CD8-positive, alpha-beta memory T cell (primary cell): ENCODE measurements at regions not wholly inside any gene's neighbourhood (a gene's known extent, or its start where the extent isn't known, plus 50 kb on each side); places are given as distances from the start of the nearest gene placed in this dataset.

Source experiments
- CTCF ChIA-PET: fragments of 350-600 bp; sonication (Branson Sonifier 250); formaldehyde crosslinking; loops from one replicate; lab custom pipeline; 2021; ENCODE audit warnings: antibody characterized with exemption; lab: Charles Lee
- POLR2A ChIA-PET: fragments of 350-600 bp; sonication (Branson Sonifier 250); formaldehyde crosslinking; loops from one replicate; lab custom pipeline; 2021; ENCODE audit warnings: antibody characterized with exemption; lab: Charles Lee
- DNase-seq, 5 donors: peaks; one replicate each; pipeline versions ENCODE4 v3.0.0 to v3.0.0-alpha.2; 2020 to 2022; ENCODE audit warnings: mixed read lengths in 1 of 5
- H3K27ac ChIP-seq: one replicate; pipeline ENCODE4 v1.7.0; 2013; ENCODE audit warnings: low read depth, mild to moderate bottlenecking, low read length, moderate library complexity
- H3K27me3 ChIP-seq: 2 replicates; pipeline ENCODE4 v1.7.0; 2013; ENCODE audit warnings: low read length, mild to moderate bottlenecking; ENCODE audit not compliant: insufficient read depth, poor library complexity, severe bottlenecking
- H3K36me3 ChIP-seq: 2 replicates; pipeline ENCODE4 v1.7.0; 2013; ENCODE audit warnings: mild to moderate bottlenecking, low read length, moderate library complexity; ENCODE audit not compliant: insufficient read depth
- H3K4me1 ChIP-seq: 2 replicates; pipeline ENCODE4 v1.7.0; 2013; ENCODE audit warnings: mild to moderate bottlenecking, low read length, moderate library complexity; ENCODE audit not compliant: insufficient read depth
- H3K4me3 ChIP-seq: 2 replicates; pipeline ENCODE4 v1.7.0; 2013; ENCODE audit warnings: mild to moderate bottlenecking, low read length
- H3K9me3 ChIP-seq: 2 replicates; pipeline ENCODE4 v1.7.0; 2013; ENCODE audit warnings: mild to moderate bottlenecking, low read length
- H3K27ac Mint-ChIP-seq, 8 donors: one replicate each; pipeline ENCODE4 v1.8.0; 2020 to 2021; ENCODE audit warnings: mixed read lengths in 8 of 8, mild to moderate bottlenecking in 6 of 8, inconsistent platforms in 3 of 8, moderate library complexity in 3 of 8
- H3K27me3 Mint-ChIP-seq, 2 donors: one replicate each; pipeline ENCODE4 v1.8.0; 2020 to 2021; ENCODE audit warnings: mixed read lengths in 2 of 2, mild to moderate bottlenecking in 1 of 2, moderate library complexity in 1 of 2
- H3K36me3 Mint-ChIP-seq, 3 donors: one replicate each; pipeline ENCODE4 v1.8.0; 2020 to 2021; ENCODE audit warnings: mixed read lengths in 3 of 3, inconsistent platforms in 1 of 3, mild to moderate bottlenecking in 1 of 3
- H3K4me1 Mint-ChIP-seq, 3 donors: one replicate each; pipeline ENCODE4 v1.8.0; 2020 to 2021; ENCODE audit warnings: mixed read lengths in 3 of 3, inconsistent platforms in 1 of 3, mild to moderate bottlenecking in 1 of 3
- H3K4me3 Mint-ChIP-seq, 7 donors: one replicate each; pipeline ENCODE4 v1.8.0; 2020 to 2021; ENCODE audit warnings: mixed read lengths in 7 of 7, mild to moderate bottlenecking in 6 of 7, moderate library complexity in 4 of 7, inconsistent platforms in 2 of 7
- H3K9me3 Mint-ChIP-seq, 5 donors: one replicate each; pipeline ENCODE4 v1.8.0; 2020 to 2022; ENCODE audit warnings: mixed read lengths in 5 of 5, mild to moderate bottlenecking in 3 of 5, moderate library complexity in 2 of 5, inconsistent platforms in 1 of 5

DNA sequence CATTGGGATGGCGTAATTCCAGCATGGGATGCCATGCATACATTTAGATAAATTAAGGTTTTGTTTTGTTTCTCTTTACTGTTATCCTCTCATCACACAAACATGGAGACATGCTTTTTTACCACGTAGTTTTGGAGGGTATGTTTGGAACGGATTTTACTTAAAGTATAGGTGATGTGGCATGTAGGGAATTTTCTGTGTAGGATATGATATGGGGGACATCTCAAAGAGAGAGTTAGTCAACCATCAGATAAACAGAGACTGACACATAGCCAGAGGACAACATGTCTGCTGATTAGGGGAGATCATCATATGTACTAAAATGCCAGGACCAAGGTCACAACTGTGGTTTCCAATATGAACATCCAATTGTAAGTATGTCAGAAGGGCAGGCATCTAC, 503.9 kb downstream of the HAPSTR1 start:
- Mint-ChIP-seq H3K9me3 (peaks cover 2 to 8% (median 5%) of the 10 kb centered on the region in 5 donors), H3K36me3 (no peaks in the 10 kb centered on the region), H3K27me3 (peaks cover 0 to 2% of the 10 kb centered on the region in 2 donors)

DNA sequence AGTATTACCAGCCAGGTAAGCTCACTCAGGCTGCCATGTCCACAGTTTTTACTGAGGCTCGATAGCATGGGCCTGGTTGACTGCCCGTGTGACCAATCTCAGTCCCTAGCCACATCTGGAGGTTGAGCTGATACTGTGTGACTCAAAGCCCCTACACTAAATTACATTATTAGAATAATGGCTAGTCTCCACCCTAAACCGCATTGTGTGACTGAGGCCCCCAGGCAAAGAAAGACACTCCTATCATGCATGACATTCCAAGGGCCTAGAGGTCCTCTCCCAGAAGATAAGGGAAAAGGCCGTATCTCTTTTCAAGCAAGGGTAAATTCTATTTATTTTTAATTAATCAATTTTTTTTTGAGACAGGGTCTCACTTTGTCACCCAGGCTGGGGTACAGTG, 505.3 kb downstream of the HAPSTR1 start:
- no peaks in the 10 kb centered on the region for H3K36me3 ChIP-seq
- no peak overlapping the region for H3K4me3 Mint-ChIP-seq
- peaks cover 0 to 3% (median 0%) of the 10 kb centered on the region in 5 donors for H3K9me3 Mint-ChIP-seq
- no peaks in the 10 kb centered on the region for H3K4me1 ChIP-seq
- no peaks in the 10 kb centered on the region for H3K9me3 ChIP-seq
- DNase-seq, result no peak
- no peak overlapping the region for H3K4me3 ChIP-seq
- ChIA-PET CTCF (no interaction called here), POLR2A (no interaction called here)
- no peaks in the 10 kb centered on the region for H3K27me3 ChIP-seq
- no peak overlapping the region for H3K27ac ChIP-seq
- no peaks in the 10 kb centered on the region for H3K27me3 Mint-ChIP-seq
- no peak overlapping the region for H3K27ac Mint-ChIP-seq
- H3K36me3 Mint-ChIP-seq, result no peaks in the 10 kb centered on the region
- no peaks in the 10 kb centered on the region for H3K4me1 Mint-ChIP-seq

More for the DNA sequence above, 503.9 kb downstream of the HAPSTR1 start:
- POLR2A ChIA-PET, result no interaction called here
- no peak overlapping the region for H3K27ac Mint-ChIP-seq
- no peaks in the 10 kb centered on the region for H3K4me1 ChIP-seq
- H3K9me3 ChIP-seq, result no peaks in the 10 kb centered on the region
- H3K4me1 Mint-ChIP-seq, result no peaks in the 10 kb centered on the region
- H3K4me3 ChIP-seq, result no peak overlapping the region
- no peaks in the 10 kb centered on the region for H3K27me3 ChIP-seq
- no peak overlapping the region for H3K27ac ChIP-seq
- H3K36me3 ChIP-seq, result no peaks in the 10 kb centered on the region
- no peak for DNase-seq
- CTCF ChIA-PET, result no interaction called here
- H3K4me3 Mint-ChIP-seq, result no peak overlapping the region

DNA sequence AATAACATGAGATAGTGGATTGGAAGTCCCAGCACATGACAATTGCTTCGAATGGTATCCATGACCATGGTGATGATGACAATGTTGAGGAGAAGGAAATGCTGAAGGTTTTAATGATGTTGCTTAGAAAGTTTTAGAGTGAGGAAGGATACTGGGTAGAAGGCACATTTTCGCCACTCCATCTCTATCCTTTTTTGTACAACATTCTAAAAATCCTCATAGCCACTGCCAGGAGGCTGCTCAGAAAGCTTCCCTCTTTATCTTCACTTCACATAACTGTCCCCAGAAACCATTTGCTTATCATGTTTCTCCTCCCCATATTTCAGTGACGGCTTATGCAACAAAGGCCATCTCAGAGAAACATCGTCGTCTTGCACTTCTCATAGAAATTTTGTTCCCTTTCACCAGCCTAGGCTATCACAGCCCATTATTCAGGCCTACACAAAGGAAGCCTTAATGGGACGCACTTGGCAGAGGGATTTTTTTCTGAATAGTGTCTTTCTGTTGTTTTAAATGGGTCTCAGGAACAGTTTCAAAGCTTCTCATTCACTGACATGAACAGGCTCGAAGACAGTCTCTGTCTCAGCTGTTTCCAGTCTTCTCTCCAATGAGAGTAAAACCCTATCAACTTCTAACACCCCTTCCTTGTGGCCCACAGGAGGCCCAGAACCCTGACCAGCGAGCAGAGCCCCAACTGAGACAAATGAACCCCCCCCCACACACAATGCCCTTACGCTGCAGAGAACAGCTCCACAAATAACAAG, 506.7 kb downstream of the HAPSTR1 start:
- H3K27ac ChIP-seq, result no peak overlapping the region
- Mint-ChIP-seq H3K27ac (no peak overlapping the region), H3K36me3 (no peaks in the 10 kb centered on the region), H3K4me1 (no peaks in the 10 kb centered on the region), H3K9me3 (peaks cover 0 to 2% (median 0%) of the 10 kb centered on the region in 5 donors), H3K27me3 (no peaks in the 10 kb centered on the region), H3K4me3 (no peak overlapping the region)
- no peaks in the 10 kb centered on the region for H3K4me1 ChIP-seq
- no peaks in the 10 kb centered on the region for H3K9me3 ChIP-seq
- DNase-seq, result no peak
- no peak overlapping the region for H3K4me3 ChIP-seq
- ChIA-PET POLR2A (no interaction called here), CTCF (no interaction called here)
- H3K27me3 ChIP-seq, result no peaks in the 10 kb centered on the region
- no peaks in the 10 kb centered on the region for H3K36me3 ChIP-seq

DNA sequence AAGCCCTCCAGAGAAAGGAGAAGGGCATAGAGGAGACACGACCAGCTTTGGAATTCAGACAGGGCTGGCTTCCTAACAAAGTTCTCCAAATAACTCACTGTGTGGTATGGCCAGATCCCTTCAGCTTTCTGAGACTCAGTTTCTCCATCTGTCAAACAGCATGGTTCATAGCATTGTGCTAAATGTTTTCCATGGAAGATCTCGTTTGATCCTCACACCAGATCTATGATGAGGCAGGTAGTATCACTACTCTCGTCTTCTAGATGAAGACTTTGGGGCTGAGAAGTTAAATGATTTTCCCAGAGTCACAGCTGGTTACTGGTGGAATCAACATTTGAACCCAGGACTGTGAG, 507.3 kb downstream of the HAPSTR1 start:
- no peaks in the 10 kb centered on the region for H3K36me3 ChIP-seq
- CTCF ChIA-PET, result no interaction called here
- Mint-ChIP-seq H3K27me3 (no peaks in the 10 kb centered on the region), H3K36me3 (no peaks in the 10 kb centered on the region), H3K4me1 (no peaks in the 10 kb centered on the region), H3K27ac (no peak overlapping the region), H3K9me3 (peaks cover 0 to 2% (median 0%) of the 10 kb centered on the region in 5 donors), H3K4me3 (no peak overlapping the region)
- no peak for DNase-seq
- H3K27ac ChIP-seq, result no peak overlapping the region
- H3K27me3 ChIP-seq, result no peaks in the 10 kb centered on the region
- H3K4me3 ChIP-seq, result no peak overlapping the region
- no peaks in the 10 kb centered on the region for H3K4me1 ChIP-seq
- H3K9me3 ChIP-seq, result no peaks in the 10 kb centered on the region
- POLR2A ChIA-PET, result no interaction called here

DNA sequence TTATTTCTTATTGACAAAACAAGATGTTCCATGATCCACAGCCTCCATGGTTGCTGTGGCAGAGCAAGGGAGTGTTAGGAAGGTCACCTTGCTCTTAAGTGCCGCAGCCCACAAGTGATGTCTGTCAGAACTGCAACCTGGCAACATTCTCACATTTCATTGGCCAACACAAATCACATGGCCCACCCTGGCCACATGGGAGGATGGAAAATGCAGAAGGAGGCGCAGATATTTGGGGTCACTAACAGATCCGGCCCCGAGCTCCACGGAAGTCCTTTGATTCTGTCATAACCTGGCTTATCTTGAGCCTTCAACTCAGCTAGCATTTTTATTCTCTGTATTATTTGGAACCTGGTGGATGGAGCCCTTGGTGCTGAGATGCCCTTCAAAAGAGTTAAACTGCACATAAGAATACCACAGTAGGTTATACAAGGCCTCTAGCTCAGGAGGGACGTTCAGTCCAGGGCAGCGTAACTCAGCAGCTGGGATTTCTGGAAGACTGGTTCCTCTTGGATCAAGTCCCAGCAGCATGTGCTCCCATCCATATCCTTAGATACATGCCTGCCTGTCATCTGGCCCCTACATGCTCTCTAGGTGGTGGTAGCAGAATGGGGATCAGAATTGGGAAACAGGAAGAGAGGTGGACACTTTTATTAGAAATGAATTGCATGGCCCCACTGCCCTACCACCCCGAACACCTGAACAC, 508.1 kb downstream of the HAPSTR1 start:
- ChIA-PET CTCF (no interaction called here), POLR2A (no interaction called here)
- Histone ChIP-seq H3K27me3 (no peaks in the 10 kb centered on the region), H3K9me3 (no peaks in the 10 kb centered on the region), H3K4me1 (no peaks in the 10 kb centered on the region), H3K4me3 (no peak overlapping the region), H3K27ac (no peak overlapping the region), H3K36me3 (no peaks in the 10 kb centered on the region)
- no peak overlapping the region for H3K4me3 Mint-ChIP-seq
- H3K36me3 Mint-ChIP-seq, result no peaks in the 10 kb centered on the region
- H3K4me1 Mint-ChIP-seq, result no peaks in the 10 kb centered on the region
- no peak for DNase-seq
- no peaks in the 10 kb centered on the region for H3K27me3 Mint-ChIP-seq
- peaks cover 0 to 2% (median 0%) of the 10 kb centered on the region in 5 donors for H3K9me3 Mint-ChIP-seq
- peak overlapping the region in 1 of 8 donors; percentile 32 for H3K27ac Mint-ChIP-seq

DNA sequence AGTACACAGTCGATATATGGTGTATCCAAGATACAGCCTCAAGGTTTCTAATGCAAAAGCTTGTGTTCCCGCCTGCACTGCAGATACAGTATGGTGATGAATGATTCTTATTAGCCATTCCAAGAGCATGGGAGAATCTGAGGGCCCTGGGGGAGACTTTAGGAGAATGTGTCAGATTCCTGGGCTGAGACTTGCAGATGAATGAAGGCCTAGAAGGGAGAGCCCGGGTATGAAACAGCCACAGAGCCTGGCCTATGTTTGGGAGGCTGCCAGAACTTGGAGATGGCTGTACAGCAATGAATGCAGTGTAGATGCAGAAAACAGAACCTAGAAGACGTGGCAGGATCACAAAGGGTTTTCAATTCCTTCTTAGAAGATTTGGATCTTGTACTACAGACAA, 510.7 kb downstream of the HAPSTR1 start:
- ChIA-PET POLR2A (no interaction called here), CTCF (no interaction called here)
- no peak overlapping the region for H3K4me3 ChIP-seq
- H3K4me1 ChIP-seq, result no peaks in the 10 kb centered on the region
- H3K4me3 Mint-ChIP-seq, result peak overlapping the region in 1 of 7 donors; percentile 48
- no peaks in the 10 kb centered on the region for H3K27me3 ChIP-seq
- peaks cover 0 to 5% (median 0%) of the 10 kb centered on the region in 5 donors for H3K9me3 Mint-ChIP-seq
- H3K27ac Mint-ChIP-seq, result no peak overlapping the region
- H3K27me3 Mint-ChIP-seq, result no peaks in the 10 kb centered on the region
- no peaks in the 10 kb centered on the region for H3K36me3 ChIP-seq
- no peaks in the 10 kb centered on the region for H3K36me3 Mint-ChIP-seq
- H3K9me3 ChIP-seq, result no peaks in the 10 kb centered on the region
- H3K27ac ChIP-seq, result no peak overlapping the region
- H3K4me1 Mint-ChIP-seq, result no peaks in the 10 kb centered on the region
- no peak for DNase-seq

DNA sequence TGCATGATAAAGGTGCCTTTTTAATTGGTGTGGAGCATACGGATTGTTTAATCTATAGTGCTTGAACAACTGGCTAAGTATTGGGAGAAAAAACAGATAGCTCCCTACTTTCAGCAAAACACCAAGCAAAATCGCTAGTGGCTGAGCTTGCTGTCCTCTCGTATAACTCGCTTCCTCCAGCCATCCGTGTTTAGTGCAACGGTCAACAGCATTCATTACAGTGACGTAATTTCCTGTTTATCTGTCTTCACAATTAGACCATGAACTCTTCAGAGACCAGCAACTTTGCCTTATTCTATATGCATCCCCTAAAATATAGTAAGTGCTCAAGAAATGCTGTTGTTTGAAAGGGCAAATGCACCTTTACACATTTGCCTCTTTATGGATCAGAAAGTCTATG, 511.9 kb downstream of the HAPSTR1 start:
- Mint-ChIP-seq H3K4me3 (no peak overlapping the region), H3K27ac (no peak overlapping the region), H3K27me3 (no peaks in the 10 kb centered on the region), H3K9me3 (peaks cover 0 to 5% (median 0%) of the 10 kb centered on the region in 5 donors), H3K36me3 (no peaks in the 10 kb centered on the region), H3K4me1 (no peaks in the 10 kb centered on the region)
- Histone ChIP-seq H3K9me3 (no peaks in the 10 kb centered on the region), H3K4me3 (no peak overlapping the region), H3K4me1 (no peaks in the 10 kb centered on the region), H3K27ac (no peak overlapping the region), H3K36me3 (no peaks in the 10 kb centered on the region), H3K27me3 (no peaks in the 10 kb centered on the region)
- CTCF ChIA-PET, result no interaction called here
- POLR2A ChIA-PET, result no interaction called here
- no peak for DNase-seq

DNA sequence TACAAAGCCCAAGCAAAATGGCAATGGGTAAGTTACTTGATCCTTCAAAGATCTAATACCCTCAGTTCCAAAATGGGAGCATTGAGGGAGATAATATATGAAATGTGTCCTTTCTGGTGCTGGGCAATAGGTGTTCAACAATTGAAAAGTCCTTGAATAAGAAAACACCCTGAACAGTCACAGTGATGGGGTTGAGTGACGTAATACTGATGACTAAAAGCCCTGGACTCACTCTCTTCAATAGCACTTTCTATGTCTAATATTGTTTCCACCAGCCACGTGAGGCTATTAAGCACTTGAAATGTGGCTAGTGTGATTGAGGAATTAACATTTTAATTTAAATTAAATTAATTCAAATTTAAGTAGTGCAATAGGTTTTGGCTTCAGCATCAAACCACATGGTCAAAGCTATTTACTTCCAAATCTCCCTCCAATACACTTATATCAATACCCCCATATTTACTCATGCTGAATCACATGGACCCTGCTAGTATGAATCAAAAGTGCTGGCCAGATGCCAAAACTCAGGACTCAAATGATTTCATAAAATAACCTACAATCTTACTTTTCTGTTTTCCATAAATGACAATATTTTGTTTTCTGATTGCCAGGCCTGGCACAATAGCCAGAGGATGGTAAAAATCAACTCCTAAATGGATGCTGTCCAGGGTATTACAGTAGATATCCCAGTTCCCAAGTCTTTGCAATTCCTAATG, 516.2 kb downstream of the HAPSTR1 start:
- CTCF ChIA-PET, result no interaction called here
- Mint-ChIP-seq H3K27ac (no peak overlapping the region), H3K4me3 (no peak overlapping the region), H3K4me1 (no peaks in the 10 kb centered on the region), H3K9me3 (peaks cover 0 to 3% (median 0%) of the 10 kb centered on the region in 5 donors), H3K27me3 (peaks cover 0 to 2% of the 10 kb centered on the region in 2 donors), H3K36me3 (no peaks in the 10 kb centered on the region)
- no peak for DNase-seq
- Histone ChIP-seq H3K27me3 (no peaks in the 10 kb centered on the region), H3K4me1 (no peaks in the 10 kb centered on the region), H3K36me3 (no peaks in the 10 kb centered on the region), H3K27ac (no peak overlapping the region), H3K9me3 (no peaks in the 10 kb centered on the region), H3K4me3 (no peak overlapping the region)
- POLR2A ChIA-PET, result no interaction called here
